OCI-M2 (cell line): ENCODE measurements at regions not wholly inside any gene's neighbourhood (a gene's known extent, or its start where the extent isn't known, plus 50 kb on each side); places are given as distances from the start of the nearest gene placed in this dataset.
"Not testable (repeated sequence)": the region's sequence is repeated elsewhere in the genome, so short reads cannot be mapped to it uniquely, and the experiment has no call there.

Source experiments
- DNase-seq: peaks from one replicate; lab custom pipeline; 2025; ENCODE audit not compliant: unreplicated experiment; lab: John Stamatoyannopoulos, UW

- DNase-seq = no peak
Observed at GRCh38 chr9:107833295-107833694, 343.7 kb upstream of the KLF4 start.

GRCh38 chr9:107832871-107833270, 343.3 kb upstream of the KLF4 start:
- no peak for DNase-seq

GRCh38 chr9:107830479-107830878, 340.9 kb upstream of the KLF4 start:
- DNase-seq = no peak

DNA sequence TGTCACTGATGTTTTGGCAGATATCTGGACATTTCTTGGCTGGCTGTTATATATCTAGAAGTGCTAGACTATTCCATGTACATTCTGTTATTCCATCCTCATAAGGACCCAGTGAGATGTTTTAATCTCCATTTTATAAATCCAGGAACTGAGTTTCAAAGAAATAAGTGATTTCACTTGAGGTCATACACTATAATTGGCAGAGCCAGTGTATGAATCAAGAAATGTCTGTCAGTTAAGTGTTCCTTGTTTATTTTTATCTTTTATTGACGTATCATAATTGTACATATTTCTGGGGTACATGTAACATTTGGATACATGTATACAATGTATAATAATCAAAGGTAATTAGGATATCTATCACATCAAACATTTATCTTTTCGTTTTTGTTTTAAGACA, 338.3 kb upstream of the KLF4 start:
- DNase-seq = no peak

GRCh38 chr9:107827304-107827703, 337.7 kb upstream of the KLF4 start:
- no peak for DNase-seq

DNA sequence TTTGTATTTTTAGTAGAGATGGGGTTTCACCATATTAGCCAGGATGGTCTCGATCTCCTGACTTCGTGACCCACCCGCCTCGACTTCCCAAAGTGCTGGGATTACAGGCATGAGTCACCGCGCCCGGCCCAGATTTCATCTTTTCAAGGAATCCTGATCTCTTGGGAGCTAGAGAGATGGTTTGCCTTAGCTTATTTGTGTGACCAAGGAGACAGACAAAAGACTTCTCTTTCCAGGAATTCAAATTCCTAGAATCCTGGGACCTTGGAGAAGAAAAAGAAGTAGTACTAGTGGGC, 337.1 kb upstream of the KLF4 start:
- DNase-seq = not testable (repeated sequence)

- no peak for DNase-seq
Observed at GRCh38 chr9:107824556-107824955, 335.0 kb upstream of the KLF4 start.

DNA sequence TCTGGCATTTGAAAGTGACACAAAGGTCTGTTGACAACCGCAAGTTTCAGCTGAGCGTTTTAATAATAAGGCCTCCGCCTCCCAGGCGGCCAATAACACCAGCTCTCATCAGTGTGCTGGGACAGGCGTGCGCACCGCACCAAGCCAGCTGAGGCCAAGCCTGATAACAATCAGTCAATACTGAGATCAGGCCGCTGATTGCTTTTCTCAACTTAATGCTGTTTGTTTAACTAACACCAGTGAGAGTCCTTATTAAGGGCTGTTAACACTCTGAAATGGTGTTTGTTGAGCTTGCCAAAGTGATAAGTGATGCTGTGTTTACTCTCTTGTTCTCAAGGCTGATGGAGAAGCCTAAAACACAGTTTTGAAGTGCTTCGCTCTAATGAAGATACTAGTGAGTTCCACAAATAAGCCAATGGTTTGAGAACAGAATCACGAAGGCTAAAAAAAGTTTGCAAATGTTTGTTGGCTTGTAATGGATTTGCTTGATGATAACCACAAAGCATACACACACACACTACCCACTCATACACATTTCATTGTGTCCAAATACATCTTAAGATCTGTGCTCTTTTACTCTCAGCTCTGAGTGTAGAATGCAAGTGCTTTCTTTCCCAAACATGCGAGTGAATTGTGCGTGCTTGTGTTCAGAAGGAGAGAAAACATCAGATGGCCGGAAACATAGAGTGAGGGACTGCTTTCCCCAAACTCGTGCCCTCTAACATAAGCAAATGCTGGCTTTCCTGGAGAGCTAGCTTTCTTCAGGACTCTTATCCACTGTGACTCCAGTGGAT, 330.4 kb upstream of the KLF4 start:
- no peak for DNase-seq

DNA sequence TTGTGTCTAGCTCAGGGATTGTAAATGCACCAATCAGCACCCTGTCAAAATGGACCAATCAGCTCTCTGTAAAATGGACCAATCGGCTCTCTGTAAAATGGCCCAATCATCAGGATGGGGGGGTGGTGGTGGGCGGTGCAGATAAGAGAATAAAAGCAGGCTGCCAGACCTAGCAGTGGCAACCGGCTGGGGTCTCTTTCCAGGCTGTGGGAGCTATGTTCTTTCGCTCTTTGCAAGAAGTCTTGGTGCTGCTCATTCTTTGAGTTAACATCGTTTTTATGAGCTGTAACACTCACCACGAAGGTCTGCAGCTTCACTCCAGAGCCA, 328.9 kb upstream of the KLF4 start:
- not testable (repeated sequence) for DNase-seq

DNA sequence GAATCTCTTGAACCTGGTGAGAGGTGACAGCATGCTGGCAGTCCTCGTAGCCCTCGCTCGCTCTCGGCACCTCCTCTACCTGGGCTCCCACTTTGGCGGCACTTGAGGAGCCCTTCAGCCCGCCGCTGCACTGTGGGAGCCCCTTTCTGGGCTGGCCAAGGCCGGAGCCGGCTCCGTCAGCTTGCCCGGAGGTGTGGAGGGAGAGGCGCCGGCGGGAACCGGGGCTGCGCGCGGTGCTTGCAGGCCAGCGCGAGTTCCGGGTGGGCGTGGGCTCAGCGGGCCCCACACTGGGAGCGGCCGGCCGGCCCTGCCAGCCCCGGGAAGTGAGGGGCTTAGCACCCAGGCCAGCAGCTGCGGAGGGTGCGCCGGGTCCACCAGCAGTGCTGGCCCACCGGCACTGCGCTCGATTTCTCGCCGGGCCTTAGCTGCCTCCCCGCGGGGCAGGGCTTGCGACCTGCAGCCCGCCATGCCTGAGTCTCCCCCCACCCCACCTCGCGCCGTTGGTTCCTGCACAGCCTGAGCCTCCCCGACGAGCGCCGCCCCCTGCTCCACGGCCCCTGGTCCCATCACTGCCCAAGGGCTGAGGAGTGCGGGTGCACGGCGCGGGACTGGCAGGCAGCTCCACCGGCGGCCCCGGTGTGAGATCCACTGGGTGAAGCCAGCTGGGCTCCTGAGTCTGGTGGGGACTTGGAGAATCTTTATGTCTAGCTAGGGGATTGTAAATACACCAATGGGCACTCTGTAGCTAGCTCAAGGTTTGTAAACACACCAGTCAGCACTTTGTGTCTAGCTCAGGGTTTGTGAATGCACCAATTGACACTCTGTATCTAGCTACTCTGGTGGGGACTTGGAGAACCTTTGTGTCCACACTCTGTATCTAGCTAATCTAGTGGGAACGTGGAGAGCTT, 328.3 kb upstream of the KLF4 start:
- not testable (repeated sequence) for DNase-seq

DNA sequence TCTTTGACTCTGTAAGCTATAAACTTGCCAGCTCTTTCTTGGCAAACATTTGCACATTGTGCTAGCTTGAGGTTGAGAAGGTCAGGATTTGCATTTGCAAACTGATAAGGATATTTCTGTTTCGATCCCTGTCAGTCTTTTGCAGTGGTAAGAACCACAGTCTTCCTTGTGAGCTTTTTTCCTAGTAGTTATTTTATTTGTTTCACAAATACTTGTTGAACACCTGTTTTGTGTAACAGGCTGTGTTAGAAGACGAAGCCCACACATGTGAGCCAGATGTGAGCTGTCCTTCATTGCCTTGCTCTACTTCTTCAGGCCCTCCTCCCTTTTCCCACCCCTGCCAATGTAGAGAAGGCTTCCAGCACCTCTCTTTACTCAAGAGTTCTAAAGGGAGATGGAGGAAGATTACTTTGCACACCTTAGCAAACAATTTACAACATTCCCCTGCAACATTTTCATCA, 327.0 kb upstream of the KLF4 start:
- no peak for DNase-seq

DNA sequence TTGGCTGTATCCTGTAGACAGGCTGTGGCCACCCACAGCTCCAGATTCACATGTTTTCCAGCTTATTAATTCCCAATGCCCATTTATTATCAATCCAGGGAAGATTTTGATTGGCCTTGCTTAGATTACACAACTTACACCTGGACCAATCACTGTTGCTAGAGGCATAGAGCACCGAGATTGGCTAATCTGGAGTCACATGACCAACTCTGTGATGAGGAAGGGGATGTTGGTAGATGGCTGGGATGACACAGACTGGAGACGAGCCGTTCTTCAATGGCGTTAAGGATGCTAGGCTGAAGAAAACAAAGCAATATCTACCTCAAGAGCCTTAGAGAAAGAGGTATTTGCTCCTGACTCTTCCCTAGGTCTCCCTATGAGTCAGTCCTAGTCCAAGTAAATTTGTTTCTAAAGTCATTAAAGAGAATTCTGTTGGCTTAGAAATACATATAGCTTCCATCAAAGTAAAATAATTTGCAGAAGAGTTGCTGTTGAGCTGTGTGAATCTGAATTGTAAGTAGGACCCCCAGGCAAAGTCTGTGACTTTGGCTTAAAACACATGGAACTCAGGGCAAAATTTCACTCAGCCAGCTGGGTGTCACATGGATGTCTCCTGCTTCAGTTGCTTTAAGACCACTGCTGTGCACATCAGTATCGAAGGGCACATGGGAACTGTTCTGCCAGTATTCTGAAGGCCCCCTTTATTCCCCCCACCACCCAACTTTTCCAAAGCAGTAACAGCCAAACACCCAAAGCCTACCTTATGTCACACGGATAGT, 326.4 kb upstream of the KLF4 start:
- no peak for DNase-seq

DNA sequence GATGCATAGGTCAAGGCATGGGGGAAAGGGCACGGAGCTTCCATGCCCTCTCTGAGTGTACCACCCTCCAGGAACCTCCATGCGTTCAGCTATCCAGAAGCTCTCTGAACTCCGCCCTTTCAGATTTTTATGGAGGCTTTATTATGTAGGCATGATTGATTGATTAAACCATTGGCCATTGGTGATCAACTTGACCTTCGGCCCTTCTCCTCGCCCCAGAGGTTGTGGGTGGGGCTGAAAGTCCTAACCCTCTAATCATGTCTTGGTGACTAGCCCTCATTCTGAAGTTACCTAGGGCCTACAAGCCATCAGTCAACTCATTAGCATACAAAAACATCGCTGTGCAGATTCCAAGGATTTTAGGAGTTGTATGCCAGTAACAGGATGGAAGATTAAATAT, 323.7 kb upstream of the KLF4 start:
- no peak for DNase-seq

DNA sequence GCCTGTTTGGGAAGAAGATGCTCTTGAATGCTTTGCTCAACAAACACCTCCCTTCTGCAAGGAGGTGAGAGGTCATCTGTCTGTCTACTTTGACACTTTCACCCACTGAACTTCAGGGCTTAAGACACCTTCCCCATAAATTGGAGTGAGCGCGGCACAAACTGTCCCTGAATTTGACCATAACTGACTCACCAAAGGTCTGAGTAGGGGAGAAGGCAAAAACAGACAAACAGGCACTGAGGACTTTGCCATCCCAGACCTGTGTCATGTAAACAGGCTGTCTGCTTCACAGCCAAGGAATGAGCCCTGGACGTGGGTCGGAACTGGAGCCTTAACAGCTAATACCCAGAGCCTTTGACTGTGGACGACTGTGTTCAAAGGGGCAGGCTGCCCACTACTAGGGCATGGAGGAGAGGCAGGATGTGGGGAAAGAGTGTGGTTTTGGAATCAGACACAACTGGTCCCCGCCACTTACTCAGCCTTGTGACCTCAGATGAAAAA, 320.9 kb upstream of the KLF4 start:
- no peak for DNase-seq

DNA sequence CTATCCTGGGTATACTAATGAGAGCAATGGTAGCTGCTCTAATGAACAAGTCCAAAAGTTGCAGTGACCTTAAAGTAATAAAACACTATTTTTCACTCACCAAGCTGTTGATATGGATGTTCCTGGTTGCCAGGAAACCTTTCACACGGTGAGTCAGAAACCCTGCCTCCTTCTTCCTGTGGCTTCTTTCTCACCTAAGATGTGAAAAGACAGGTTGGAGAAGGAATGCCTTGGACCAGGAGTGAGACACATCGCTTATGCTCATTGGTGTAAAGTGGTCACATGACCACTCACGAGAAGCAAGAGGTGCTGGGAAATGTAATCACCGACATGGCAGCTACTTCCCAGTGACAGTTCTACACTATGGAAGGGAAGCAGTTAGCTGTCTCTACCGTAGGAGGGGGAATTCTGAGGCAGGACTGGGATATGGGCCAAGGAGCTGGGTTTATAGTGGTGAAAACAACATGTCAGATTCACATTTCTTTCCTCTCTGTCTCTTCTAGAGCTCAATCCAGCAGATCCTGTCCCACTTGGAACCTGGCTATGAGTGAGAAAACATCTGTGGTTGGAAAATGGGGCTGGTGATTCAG, 320.4 kb upstream of the KLF4 start:
- no peak for DNase-seq

- DNase-seq = no peak
Observed at GRCh38 chr9:107807183-107807582, 317.6 kb upstream of the KLF4 start.

- no peak for DNase-seq
Observed at GRCh38 chr9:107805201-107805600, 315.6 kb upstream of the KLF4 start.

DNA sequence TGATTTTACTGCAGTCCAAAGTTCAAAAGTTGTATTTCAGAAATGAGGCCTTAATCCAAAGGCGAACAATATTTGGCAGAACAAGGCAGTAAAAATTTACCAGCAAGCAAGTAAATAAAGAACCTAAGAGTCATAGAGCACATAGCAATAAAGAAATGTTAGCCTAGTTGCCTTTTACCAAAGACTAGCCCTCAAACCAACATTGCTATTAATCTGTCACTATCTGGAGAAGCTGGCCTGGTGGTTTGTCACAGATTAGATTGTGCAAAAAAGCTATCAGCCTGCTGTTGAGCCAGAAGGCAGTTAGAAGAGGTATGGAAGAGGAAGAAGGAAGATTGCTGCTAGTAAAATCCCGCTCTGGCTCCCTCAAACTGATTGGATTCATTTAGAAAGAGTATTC, 304.7 kb upstream of the KLF4 start:
- DNase-seq = no peak

DNA sequence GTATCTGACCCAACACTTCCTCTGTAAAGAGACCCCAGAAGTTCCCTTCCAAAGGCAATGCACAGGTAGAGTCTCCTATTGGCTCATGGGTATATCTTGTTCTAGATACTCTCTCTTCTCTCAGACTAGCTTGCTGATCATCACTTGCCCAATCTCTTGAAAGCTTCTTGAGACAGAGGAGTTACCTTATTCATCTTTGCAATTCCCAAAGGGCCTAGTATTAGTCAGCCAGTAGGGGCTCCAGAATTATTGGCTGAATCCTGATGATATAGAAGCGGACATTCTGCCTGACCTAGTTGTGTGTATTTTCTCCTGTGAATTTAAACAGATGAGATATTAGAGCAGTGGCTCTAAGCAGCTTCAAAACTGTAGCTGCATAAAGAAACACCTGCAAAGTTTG, 304.0 kb upstream of the KLF4 start:
- DNase-seq = no peak

- no peak for DNase-seq
Observed at GRCh38 chr9:107792596-107792995, 303.0 kb upstream of the KLF4 start.

- DNase-seq = no peak
Observed at GRCh38 chr9:107792006-107792405, 302.4 kb upstream of the KLF4 start.
